IPS-NIHi7 (cell line): ENCODE measurements at regions not wholly inside any gene's neighbourhood (a gene's known extent, or its start where the extent isn't known, plus 50 kb on each side); places are given as distances from the start of the nearest gene placed in this dataset.

ENCODE experiments used
- DNase-seq: peaks from one replicate; pipeline ENCODE4 v3.0.0; 2012; ENCODE audit warnings: mixed read lengths; ENCODE audit errors: extremely low spot score

DNA sequence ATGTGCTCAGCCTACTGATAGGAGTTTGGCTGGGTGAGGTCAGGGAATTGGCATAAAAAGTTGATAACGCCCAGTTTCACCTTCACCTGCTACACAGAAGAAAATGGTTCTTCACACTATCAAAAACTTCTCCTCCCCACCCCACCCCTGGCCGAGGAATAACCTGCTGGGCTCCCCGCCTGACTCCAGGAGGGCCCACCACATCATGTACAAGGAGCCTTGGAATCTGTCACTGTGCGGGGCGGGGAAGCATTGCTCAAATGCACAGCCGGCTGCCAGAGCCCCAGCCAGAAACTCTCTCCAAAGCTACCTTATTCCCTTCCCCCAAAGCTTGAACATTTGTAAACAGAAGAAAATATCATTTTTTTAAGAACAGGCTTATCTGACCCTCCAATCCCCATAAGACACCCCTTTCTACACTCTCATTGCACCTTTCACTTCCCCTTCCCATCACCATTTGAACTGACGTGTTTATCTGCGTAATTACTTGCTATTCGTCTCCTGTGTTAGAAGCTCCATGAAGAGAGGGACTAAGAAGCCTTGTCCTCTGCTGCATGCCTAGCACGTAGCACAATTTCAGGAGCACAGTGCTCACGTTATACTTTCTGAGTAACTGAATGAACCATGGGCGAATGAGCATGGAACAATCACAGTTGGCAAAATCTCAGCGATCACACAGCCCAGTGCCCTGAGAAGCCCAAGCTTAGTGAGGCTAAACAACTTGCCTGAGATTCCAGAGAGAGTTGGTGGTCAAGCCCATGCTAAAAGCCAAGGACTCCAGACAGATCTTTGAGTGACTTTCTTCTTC lies 82.9 kb downstream of the HES1 start:
- no peak for DNase-seq

DNA sequence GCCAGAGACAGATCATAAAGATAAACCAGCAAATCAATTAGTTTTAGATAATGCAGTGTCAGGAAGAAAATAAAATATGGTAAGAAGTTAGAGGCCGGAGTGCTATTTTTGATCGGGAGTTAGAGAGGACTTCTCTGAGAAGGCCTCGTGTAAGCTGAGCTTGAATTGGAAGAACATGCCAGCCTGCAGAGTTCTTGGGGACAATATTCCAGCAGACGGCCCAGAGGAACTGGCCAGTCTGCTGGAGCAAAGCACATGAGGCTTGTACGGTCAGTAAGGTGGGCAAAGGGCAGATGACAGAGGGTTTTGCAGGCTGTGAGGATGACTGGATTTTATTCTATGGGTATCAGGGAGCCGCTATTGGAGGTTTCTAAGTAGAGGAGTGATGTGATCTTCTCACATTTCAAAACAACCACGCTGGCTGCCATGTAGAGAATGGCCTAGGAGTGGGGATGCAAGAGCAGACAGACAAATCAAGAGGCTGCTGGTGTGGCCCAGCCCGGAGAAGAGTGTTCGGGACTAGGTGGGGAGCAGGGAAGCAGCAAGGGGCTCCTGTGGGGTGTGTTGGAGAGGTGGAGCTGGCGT lies 84.0 kb downstream of the HES1 start:
- no peak for DNase-seq

DNA sequence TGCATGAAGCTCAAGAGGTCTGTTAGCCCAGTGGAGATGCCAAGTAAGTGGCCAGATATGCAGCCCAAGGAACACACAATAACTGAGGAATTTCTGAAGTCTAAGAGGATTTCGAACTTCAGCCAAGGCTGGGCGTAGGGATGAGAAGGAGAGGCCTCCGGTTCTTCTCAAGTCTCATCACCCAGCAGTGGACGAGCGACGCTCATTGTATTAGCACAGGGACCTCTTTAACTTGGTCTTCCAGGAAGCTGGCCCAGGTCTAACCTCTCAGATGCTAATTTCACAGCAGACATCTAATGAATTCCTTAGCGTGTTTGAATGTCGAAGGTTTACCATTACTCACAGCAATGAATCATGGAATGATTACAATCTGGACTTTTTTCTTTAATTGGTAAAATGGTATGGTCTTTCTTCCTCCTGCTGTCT lies 85.0 kb downstream of the HES1 start:
- no peak for DNase-seq

DNA sequence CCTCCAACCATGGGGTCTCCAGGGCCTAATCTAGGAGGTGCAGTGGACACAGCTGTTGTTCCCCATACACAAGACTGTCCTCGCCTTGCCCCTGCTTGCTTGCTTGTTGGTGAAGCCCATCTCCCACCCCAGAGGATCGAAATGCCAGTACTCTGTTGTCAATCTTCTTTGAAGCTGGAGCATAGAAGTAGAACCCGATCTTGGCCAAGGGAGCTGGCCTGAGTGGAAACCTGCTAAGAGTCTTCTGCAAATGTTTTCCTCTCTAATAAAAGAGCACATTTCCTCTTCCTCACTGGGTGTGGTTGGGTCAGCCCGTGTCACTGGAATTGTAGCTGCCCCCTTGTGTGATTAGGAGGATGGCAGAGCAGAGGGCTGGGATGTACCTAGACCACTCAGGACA lies 85.4 kb downstream of the HES1 start:
- no peak for DNase-seq

DNA sequence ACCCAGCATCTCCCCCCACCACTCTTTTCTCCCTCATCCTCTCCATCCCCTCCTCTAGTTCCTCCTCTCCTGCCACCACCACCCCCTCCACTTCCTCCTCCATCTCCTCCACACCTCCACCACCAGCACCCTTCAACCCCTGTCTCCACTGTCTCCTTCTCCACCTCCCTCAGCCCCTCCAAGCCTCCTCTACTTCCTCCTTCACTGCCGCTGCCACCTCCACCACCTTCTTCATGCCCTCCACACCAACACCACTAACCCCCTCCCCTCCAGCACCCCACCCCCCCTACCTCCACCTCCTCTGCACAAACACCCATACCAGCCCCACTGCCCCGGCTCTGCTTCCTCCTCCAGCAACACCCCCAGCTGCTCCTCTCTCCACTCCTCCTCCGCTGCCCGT lies 88.0 kb downstream of the HES1 start:
- DNase-seq = no peak

DNA sequence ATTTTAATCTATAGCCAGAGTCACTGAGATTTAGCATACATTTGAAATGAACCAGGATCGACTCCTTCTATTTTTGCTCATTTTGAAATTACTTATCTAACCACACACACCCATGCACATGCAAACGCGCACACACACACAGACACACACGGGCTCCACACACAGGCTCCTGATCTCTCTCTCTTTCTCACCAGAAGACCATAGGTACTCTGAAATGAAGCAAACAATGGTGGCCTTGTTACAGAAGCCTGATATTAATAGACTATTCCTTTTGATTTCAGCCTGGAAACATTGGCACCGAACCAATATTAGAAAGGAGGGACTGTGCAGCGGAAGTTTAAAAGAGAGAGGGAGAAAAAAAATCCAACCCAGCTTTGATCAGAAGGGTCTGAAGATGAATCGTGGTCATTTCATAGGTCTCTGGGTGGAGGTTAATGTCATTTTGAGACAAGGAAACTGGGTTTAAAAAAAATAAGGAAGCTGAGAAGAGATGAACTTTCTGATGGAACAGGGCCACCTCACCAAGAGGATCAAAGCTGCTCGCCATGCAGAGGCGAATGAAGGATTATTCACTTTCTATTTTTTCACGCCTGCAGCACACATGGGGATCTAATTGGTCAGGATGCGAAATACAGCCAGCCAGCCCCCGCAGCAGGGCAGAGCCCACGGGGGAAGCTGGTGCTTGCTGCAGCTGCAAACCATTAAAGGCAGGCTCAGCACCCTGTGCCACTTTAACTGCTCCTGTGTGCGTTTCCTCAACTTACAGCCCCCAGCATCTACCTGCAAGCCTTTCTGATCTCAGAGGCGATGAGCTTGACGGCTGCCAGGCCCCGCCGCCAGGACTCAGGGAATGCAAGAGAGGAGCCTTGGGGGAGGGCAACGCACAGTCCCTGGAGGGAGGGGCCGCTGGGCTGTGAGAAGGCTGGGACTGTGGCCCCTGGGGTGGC lies 88.8 kb downstream of the HES1 start:
- peak; percentile 46 for DNase-seq

DNA sequence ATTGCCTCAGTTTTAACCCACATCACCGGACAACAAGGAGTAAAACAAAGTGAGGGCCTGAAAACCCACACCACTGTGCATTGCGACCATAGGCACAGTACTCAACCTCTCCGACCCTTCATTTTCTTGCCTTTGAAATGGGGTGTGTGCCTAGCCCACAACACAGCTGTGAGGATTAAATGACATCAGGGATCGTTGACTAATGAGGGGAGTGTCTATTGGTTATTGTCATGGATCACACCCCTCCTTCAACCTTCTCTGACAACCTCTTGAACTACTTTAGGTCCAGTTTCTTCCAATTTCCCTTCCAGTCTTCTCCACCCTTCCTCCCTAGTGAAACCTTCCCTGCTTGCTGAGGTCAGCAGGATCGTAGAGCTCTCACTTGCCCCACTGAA lies 89.5 kb downstream of the HES1 start:
- DNase-seq = no peak

DNA sequence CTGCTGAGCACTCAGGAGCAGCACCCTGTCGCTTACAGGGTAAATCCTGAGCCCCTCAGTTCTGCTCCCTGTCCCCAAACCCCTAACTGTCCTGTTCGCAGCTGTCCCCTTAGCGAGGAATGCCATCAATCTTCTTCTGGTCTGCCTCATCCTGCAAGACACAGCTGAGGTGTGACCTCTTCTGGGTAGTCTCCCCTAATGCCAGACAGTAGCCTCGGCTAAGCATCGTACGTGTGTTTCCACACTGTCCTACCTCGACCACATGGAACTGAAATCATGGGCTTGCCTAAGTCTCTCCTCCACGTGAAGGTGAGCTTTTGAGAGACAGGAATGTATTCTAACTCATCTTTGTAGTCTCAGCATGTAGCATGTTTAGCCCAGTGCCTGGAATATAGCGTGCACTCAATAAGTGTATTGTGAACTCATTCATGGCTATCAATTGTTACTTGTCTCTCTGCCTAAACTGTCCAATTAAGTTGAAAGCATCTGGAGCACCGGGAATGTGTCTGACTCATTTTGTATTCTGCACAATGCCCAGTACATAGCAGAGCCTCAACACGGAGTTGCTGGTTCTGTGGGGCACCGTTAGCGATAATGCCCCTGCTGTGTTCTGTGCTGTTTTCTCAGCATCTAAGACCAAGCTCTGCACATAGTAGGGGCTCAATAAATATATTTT lies 90.2 kb downstream of the HES1 start:
- DNase-seq = no peak

DNA sequence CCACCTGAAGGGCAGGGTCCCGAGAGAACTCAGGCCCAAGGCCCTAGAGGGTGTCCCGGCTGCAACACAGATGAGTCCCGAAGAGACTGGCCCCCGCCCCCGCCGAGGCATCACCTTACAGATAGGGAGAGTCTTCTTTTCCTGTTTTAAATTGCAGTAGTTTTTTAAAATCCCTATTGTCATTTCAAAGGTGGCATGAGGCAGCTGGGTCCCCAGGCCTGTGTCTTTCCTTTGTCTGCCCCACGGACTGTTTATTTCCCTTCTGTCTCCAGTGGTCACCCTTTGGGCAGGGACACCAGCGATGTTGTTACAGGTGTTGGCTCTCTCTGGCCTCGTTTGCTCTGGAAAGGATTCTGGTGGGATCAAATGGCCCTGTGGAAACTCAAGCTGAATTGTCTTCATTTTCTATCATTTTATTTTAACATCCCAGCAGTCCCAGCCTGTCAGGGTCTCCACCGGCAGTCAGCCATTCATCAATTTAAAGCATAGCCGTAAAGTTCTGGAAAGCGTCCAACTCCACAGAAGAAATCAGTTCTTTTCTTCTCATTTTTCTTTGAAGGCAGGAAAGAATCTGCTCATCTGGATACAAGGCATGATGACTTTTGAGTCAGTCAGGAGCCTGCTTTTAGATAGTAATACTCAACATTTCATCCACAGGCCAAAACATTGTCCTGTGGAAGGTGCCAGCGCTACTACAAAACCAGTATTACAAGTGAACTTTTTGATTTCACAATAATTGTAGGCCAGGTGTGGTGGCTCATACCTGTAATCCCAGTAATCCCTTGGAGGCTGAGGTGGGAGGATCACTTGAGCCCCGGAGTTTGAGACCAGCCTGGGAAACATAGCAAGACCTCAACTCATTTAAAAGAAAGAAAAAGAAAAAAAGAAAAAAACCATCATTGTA lies 96.2 kb downstream of the HES1 start:
- peak; percentile 68 for DNase-seq

DNA sequence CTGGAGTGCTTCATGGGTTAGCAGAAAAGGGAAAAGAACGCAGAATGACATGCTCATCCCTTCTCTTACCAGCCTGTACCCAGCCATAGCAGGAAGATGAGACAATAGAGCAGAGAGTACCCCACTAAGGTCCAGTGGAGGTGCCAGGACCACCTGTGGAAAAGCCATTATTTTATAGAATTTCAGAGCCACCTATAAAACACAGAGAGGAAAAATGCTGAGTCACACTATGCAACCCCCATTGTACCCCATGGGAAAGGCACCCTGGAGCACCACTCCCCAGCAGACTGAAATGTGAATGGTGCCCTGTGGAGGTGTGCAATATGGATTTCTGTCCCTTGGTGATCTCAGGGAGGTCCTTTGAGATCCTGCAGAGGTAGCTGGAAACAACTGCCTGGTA lies 97.2 kb downstream of the HES1 start:
- DNase-seq = no peak

DNA sequence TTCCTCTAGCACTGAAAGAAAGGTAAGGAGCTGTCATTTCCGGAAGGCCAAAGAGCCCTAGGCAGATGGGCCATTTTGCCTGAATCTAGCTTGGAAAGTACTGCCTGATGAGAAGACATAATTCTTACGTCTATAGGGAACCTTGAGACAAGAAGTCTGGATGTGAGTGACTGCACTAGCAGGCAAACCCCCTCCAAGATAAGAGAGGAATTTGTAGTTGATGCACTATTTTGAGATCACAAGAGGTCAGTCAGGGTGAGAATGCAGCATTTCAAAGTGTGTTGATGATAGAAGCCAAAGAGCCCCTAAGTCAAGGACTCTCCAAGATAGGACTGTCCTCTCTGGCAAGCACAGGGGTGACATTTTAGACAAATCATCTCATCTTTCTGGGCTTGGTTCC lies 99.2 kb downstream of the HES1 start:
- DNase-seq = no peak

DNA sequence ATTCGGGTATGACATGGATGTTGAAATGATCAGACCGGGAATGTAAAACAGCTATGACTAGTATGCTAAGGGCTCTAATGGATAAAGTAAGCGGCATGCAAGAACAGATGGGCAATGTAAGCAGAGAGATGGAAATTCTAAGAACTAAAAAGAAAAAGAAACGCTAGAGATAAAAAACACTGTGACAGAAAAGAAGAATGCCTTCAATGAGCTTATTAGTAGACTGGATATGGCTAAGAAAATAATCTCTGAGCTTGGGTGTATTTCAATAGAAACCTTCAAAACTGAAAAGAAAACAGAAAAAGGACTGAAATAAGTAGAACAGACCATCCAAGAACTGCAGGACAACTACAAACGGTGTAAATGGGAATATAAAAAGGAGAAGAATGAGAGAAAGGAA lies 101.2 kb downstream of the HES1 start:
- DNase-seq = no peak

DNA sequence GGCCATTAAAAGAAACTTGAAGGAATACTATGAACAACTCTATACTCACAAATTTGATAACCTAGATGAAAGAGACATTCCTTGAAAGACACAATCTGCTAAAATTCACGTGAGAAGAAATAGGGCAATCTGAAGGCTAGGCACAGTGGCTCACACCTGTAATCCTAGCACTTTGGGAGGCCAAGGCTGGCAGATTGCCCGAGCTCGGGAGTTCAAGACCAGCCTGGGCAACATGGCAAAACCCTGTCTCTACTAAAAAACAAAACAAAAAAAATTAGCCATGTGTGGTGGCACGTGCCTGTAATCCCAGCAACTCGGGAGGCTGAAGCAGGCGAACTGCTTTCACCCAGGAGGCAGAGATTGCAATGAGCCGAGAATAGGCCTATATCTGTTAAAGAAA lies 104.8 kb downstream of the HES1 start:
- DNase-seq = no peak

DNA sequence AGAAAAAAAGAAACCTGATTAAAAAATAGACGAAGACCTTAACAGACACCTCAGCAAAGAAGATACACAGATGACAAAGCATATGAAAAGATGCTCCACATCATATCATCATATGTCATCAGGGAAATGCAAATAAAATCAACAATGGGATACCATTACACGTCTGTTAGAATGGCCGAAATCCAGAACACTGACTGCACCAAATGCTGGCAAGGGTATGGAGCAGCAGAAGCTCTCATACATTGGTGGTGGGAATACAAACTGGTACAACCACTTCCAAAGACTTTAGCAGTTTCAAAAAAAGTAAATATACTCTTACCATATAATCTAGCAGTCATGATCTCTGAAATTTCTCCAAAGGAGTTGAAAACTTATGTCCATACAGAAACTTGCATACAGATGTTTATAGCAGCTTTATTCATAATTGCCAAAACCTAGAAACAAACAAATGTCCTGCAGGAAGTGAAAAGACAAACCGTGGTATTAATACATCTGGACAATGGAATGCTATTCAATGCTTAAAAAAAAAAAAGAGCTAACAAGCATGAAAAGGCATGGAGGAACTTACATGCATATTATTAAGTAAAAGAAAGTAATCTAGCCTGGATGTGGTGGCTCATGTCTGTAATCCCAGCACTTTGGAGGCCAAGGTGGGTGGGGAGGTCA lies 107.4 kb downstream of the HES1 start:
- DNase-seq = no peak

DNA sequence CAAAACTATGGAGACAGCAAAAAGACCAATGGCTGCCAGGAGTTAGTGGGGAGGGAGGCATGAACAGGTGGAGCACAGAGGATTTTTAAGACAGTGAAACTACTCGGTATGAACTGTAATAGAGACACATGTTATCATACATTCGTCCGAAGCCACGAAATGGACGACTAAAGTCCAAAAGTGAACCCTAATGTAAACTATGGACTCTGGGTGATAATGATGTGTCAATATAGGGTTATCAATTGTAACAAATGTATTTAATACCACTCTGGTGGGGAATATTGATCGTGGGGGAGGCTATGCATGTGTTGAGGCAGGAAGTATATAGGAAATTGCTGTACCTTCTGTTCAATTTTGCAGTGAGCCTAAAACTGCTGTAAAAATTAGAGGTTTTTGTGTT lies 107.0 kb downstream of the CPN2 start:
- DNase-seq = no peak

DNA sequence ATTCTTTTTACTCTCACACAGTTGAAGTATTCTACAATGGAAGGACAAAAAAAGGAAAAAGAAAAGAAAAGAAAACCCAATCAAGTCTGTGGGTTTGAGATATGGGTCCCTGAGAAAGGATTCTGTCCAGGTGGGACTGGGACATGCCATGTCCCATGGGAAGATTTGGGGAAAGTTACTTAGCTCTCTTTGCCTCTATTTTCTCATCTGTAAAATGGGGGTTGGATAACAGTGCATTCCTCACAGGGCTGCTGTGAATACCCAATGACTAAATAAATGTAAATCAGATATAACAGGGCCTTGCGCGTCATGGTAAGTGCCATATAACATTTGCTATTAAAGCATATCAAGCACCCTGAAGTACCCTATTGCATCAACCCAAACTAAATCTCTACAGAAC lies 105.7 kb downstream of the CPN2 start:
- no peak for DNase-seq

DNA sequence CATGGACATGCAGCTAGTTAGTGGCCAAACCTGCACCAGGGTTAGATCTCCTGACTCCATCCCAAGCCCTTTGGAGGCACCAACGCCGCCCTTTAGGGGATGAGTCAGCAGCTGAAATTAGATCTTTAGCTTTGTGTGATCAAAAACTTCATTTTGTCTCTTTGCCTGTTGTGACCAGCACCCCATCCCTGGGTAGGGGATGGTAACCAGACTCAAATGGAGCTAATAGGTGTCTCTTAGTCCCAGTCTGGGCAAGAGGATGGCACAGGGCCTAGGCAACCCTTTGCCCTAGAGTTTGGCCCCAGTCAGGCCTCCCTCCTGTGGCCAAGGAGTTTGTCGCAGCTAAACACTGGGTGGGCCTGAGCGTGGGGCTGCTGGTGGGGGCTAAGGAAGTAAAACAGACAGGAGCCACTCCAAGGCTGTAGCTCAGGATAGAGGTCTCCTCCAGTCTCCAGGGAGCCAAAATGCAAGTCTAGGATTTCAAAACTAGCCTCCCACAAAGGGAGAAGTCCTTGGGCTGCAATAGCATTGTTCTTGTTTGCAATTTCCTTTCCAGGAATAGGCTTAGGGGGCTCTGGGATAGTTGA lies 105.1 kb downstream of the CPN2 start:
- peak; percentile 69 for DNase-seq

DNA sequence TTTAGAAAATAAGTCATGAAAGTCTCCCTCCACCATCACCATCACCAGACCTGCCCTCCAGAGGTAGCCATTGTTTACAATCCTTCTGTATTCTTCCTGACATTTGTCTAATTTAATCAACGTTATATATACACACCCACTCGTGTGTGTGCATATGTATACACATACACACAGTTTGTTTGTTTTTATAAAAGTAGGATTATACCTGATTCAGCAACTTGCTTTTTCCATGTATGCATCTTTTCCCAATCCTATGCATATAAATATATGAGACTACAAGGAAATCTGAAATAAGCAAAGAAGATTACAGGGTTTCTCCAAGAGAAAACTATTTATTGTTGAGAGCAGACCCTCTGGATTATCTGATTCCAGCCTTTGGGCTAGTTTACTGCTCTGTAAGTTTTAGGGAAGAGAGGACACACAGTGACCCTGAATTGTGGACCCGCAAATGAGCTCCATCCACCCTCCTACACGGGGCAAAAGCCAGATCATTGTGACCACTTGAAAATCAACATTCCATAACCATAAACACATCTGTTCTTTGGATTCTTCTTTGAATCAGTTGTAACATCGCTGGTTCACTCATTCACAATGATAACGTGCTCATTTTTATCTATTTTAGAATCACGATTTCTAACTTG lies 104.3 kb downstream of the CPN2 start:
- DNase-seq = no peak

DNA sequence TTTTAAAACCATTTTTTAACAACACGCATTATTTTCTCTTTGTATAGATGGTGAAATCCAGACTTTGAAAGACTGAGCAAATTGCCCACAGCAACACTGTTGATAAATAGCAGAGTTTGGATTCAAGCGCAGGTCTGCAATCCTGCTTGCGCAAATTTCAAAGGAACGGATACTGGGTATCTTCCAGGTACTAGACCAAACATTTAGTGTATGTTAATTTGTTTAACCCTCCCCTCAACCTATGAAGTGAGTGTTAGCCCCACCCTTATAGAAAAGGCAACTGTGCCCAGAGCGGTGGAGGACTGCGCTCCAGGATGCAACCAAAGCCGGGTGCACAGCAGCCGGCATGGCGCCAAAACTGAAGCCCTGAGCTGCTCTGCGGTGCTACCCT lies 103.8 kb downstream of the CPN2 start:
- no peak for DNase-seq
